B cell (primary cell): ENCODE measurements at regions not wholly inside any gene's neighbourhood (a gene's known extent, or its start where the extent isn't known, plus 50 kb on each side); places are given as distances from the start of the nearest gene placed in this dataset.

Experiments used
- ATAC-seq: fragments of 200-7000 bp; cut with Tn5 transposase; one replicate; pipeline ENCODE4 v1.10.0; 2021; ENCODE audit warnings: low read depth, mild to moderate bottlenecking, moderate number of reproducible peaks, moderate library complexity
- CTCF ChIA-PET: fragments of 350-600 bp; sonication (Branson Sonifier 250); formaldehyde crosslinking; loops from one replicate; lab custom pipeline; 2021; ENCODE audit warnings: antibody characterized with exemption, inconsistent platforms; lab: Charles Lee
- POLR2A ChIA-PET: fragments of 350-600 bp; sonication (Branson Sonifier 250); formaldehyde crosslinking; loops from one replicate; lab custom pipeline; 2021; ENCODE audit warnings: antibody characterized with exemption; lab: Charles Lee
- DNase-seq: peaks from one replicate; pipeline ENCODE4 v3.0.0; 2013
- H2AFZ ChIP-seq: 2 replicates; pipeline ENCODE4 v1.6.1; 2012; ENCODE audit warnings: mild to moderate bottlenecking, low read depth, low read length; ENCODE audit not compliant: insufficient read depth, poor library complexity, severe bottlenecking
- H3K27ac ChIP-seq, 2 donors: 1 replicate in 1 of 2; 2 replicates in 1 of 2; pipeline ENCODE4 v1.5.1; 2012 to 2013; ENCODE audit warnings: low read length in 2 of 2, mild to moderate bottlenecking in 2 of 2, moderate library complexity in 1 of 2
- H3K27me3 ChIP-seq, 4 experiments: fragments of 200-600 bp in 1 of 4; sonication (generic) in 1 of 4; replicated peaks in 1 of 4; 1 replicate in 2 of 4; 2 replicates in 2 of 4; pipeline versions ENCODE4 v1.6.1 to v1.7.0; 2013 to 2016; ENCODE audit warnings: low read length in 3 of 4, mild to moderate bottlenecking in 2 of 4, mixed read lengths in 1 of 4, moderate library complexity in 1 of 4; ENCODE audit not compliant: insufficient read depth in 4 of 4, control insufficient read depth in 3 of 4; ENCODE audit errors: control extremely low read depth in 1 of 4
- H3K36me3 ChIP-seq, 2 experiments: replicated peaks in 1 of 2; 1 replicate in 1 of 2; 2 replicates in 1 of 2; pipeline versions ENCODE4 v1.6.1 to v1.7.1; 2013; ENCODE audit warnings: low read length in 1 of 2; ENCODE audit not compliant: insufficient read depth in 2 of 2, control insufficient read depth in 1 of 2; ENCODE audit errors: control extremely low read depth in 1 of 2, extremely low read depth in 1 of 2
- H3K4me1 ChIP-seq, 2 donors: fragments of 200-600 bp in 1 of 2; sonication (generic) in 1 of 2; 1 replicate in 1 of 2; 2 replicates in 1 of 2; pipeline versions ENCODE4 v1.5.1 to v1.6.1; 2013 to 2017; ENCODE audit warnings: low read length in 2 of 2; ENCODE audit not compliant: control insufficient read depth in 2 of 2, insufficient read depth in 2 of 2
- H3K4me2 ChIP-seq: replicated peaks from 2 replicates; pipeline ENCODE3; 2012; ENCODE audit warnings: mild to moderate bottlenecking, low read depth, low read length; ENCODE audit not compliant: poor library complexity, severe bottlenecking
- H3K4me3 ChIP-seq, 5 experiments: fragments of 200-600 bp in 1 of 5; sonication (generic) in 1 of 5; 1 replicate in 3 of 5; 2 replicates in 2 of 5; pipeline versions ENCODE4 v1.5.1 to v1.7.0; 2011 to 2016; ENCODE audit warnings: low read length in 4 of 5, mild to moderate bottlenecking in 4 of 5, low read depth in 2 of 5, control low read depth in 1 of 5, moderate library complexity in 1 of 5; ENCODE audit not compliant: insufficient read depth in 1 of 5; ENCODE audit errors: control extremely low read depth in 1 of 5, extremely low read depth in 1 of 5
- H3K79me2 ChIP-seq: fragments of 200-600 bp; sonication (generic); one replicate; pipeline ENCODE4 v1.6.0; 2016; ENCODE audit warnings: low read length; ENCODE audit not compliant: control insufficient read depth, insufficient read depth
- H3K9ac ChIP-seq: fragments of 200-600 bp; sonication (generic); 2 replicates; pipeline ENCODE4 v1.6.1; 2017; ENCODE audit warnings: mild to moderate bottlenecking, low read length, moderate library complexity
- H3K9me3 ChIP-seq, 3 donors: one replicate each; pipeline versions ENCODE4 v1.6.1 to v1.7.1; 2013; ENCODE audit warnings: low read length in 2 of 3; ENCODE audit not compliant: control insufficient read depth in 2 of 3, insufficient read depth in 1 of 3; ENCODE audit errors: control extremely low read depth in 1 of 3
- H4K20me1 ChIP-seq: 2 replicates; pipeline ENCODE4 v1.6.0; 2012; ENCODE audit warnings: mild to moderate bottlenecking, low read length; ENCODE audit not compliant: insufficient read depth, control insufficient read depth, poor library complexity, severe bottlenecking
- H3K27ac Mint-ChIP-seq: one replicate; pipeline ENCODE4 v1.8.0; 2021; ENCODE audit warnings: mixed read lengths
- H3K27me3 Mint-ChIP-seq: one replicate; pipeline ENCODE4 v1.8.0; 2021; ENCODE audit warnings: mixed read lengths
- H3K4me1 Mint-ChIP-seq: one replicate; pipeline ENCODE4 v1.8.0; 2021; ENCODE audit warnings: mixed read lengths
- H3K4me3 Mint-ChIP-seq: one replicate; pipeline ENCODE4 v1.8.0; 2021; ENCODE audit warnings: mixed read lengths
- H3K9me3 Mint-ChIP-seq: one replicate; pipeline ENCODE4 v1.8.0; 2022; ENCODE audit warnings: mixed read lengths; ENCODE audit not compliant: insufficient read depth
- CTCF ChIP-seq: fragments of 200-600 bp; IDR thresholded peaks from one replicate; pipeline ENCODE4 v1.8.0; 2022; ENCODE audit warnings: antibody characterized with exemption, mild to moderate bottlenecking
- EZH2 ChIP-seq: IDR thresholded peaks from 2 replicates; pipeline ENCODE4 v1.6.1; 2012; ENCODE audit warnings: borderline replicate concordance, low read depth, mild to moderate bottlenecking, moderate library complexity, low read length; ENCODE audit not compliant: insufficient read depth, poor library complexity, severe bottlenecking
- WGBS: methylation state at CpG from one replicate; pipeline ENCODE4 v1.1.5; 2013; ENCODE audit warnings: missing lambda C conversion rate; ENCODE audit not compliant: insufficient coverage; 5-methylcytosine and 5-hydroxymethylcytosine counted together
- intact Hi-C: fragments of 100-400 bp; cut with micrococcal nuclease; formaldehyde crosslinking; loops from one replicate; pipeline ENCODE4 v1.10.0; 2022

- Histone ChIP-seq H3K4me2 (no peak overlapping the region), H3K4me3 (no peak overlapping the region), H4K20me1 (peaks cover 6% of the 10 kb centered on the region), H3K36me3 (peaks cover 2 to 6% of the 10 kb centered on the region in 2 experiments), H3K4me1 (peaks cover 20 to 23% of the 10 kb centered on the region in 2 donors), H3K79me2 (no peaks in the 10 kb centered on the region), H3K9ac (no peak overlapping the region), H2AFZ (no peak overlapping the region), H3K9me3 (no peaks in the 10 kb centered on the region), H3K27me3 (no peaks in the 10 kb centered on the region), H3K27ac (no peak overlapping the region)
- H3K27ac Mint-ChIP-seq, result peak overlapping the region; percentile 34
- peaks cover 23% of the 10 kb centered on the region for H3K4me1 Mint-ChIP-seq
- no peaks in the 10 kb centered on the region for H3K9me3 Mint-ChIP-seq
- intact Hi-C loops, result loop anchor here (10.0 kb wide), 1 partner anchor 1597 kb away; no protein-coding TSS in a partner anchor
- DNase-seq, result no peak
- no peak for ATAC-seq
- WGBS, result 90% methylated on average over 1 of the region's 2 CpGs
- ChIA-PET CTCF (interaction anchor here (1.3 to 4.9 kb wide), 6 partner anchors 9 to 1601 kb away, joined by 3 to 62 read pairs (median 8); no protein-coding TSS in a partner anchor), POLR2A (no interaction called here)
- TF ChIP-seq CTCF (no peak), EZH2 (no peak)
- H3K27me3 Mint-ChIP-seq, result no peaks in the 10 kb centered on the region
- no peak overlapping the region for H3K4me3 Mint-ChIP-seq
Measured at GRCh38 chr13:73757481-73758233, 376.5 kb downstream of the KLF12 start.

- H3K79me2 ChIP-seq, result no peaks in the 10 kb centered on the region
- intact Hi-C loops, result loop anchor here (1.0 to 10.0 kb wide), 4 partner anchors 12 to 1600 kb away; no protein-coding TSS in a partner anchor
- ATAC-seq (no peak), DNase-seq (peak; percentile 70)
- H3K4me1 ChIP-seq, result no peaks in the 10 kb centered on the region
- no peak overlapping the region for H3K27ac ChIP-seq
- no peak overlapping the region for H2AFZ ChIP-seq
- H3K4me3 ChIP-seq, result no peak overlapping the region
- H3K27me3 Mint-ChIP-seq, result no peaks in the 10 kb centered on the region
- no CpG with 5 or more reads among the region's 3 CpGs for WGBS
- H3K36me3 ChIP-seq, result peaks cover 2 to 12% of the 10 kb centered on the region in 2 experiments
- H3K9me3 Mint-ChIP-seq, result no peaks in the 10 kb centered on the region
- H3K9ac ChIP-seq, result no peak overlapping the region
- no peaks in the 10 kb centered on the region for H3K9me3 ChIP-seq
- peaks cover 2% of the 10 kb centered on the region for H3K4me1 Mint-ChIP-seq
- H4K20me1 ChIP-seq, result peaks cover 6% of the 10 kb centered on the region
- no peak overlapping the region for H3K4me2 ChIP-seq
- CTCF ChIA-PET, result interaction anchor here (0.6 to 4.9 kb wide), 13 partner anchors 9 to 1466 kb away, joined by 3 to 62 read pairs (median 4); no protein-coding TSS in a partner anchor
- TF ChIP-seq EZH2, result no peak
- TF ChIP-seq CTCF, result peak; percentile 89
- H3K27me3 ChIP-seq, result no peaks in the 10 kb centered on the region
- H3K4me3 Mint-ChIP-seq, result no peak overlapping the region
- POLR2A ChIA-PET, result no interaction called here
- H3K27ac Mint-ChIP-seq, result peak overlapping the region; percentile 23
Measured at GRCh38 chr13:73754727-73755292, 379.4 kb downstream of the KLF12 start.
